ENCODE measurements at regions not wholly inside any gene's neighbourhood (a gene's known extent, or its start where the extent isn't known, plus 50 kb on each side); places are given as distances from the start of the nearest gene placed in this dataset.

GRCh38 chr22:44611880-44612496 lies 90.0 kb upstream of the PRR5 start:
- DNase-seq = no peak

- no peak for DNase-seq
Measured at GRCh38 chr22:44610071-44610470, 91.9 kb upstream of the PRR5 start.

- DNase-seq = no peak
Measured at GRCh38 chr22:44609400-44609988, 92.5 kb upstream of the PRR5 start.

- no peak for DNase-seq
Measured at GRCh38 chr22:44608597-44609399, 93.2 kb upstream of the PRR5 start.

GRCh38 chr22:44606126-44606525 lies 95.9 kb upstream of the PRR5 start:
- DNase-seq = no peak

GRCh38 chr22:44605486-44605885 lies 96.5 kb upstream of the PRR5 start:
- DNase-seq = no peak

- DNase-seq = no peak
Measured at GRCh38 chr22:44604991-44605390, 97.0 kb upstream of the PRR5 start.

GRCh38 chr22:44604455-44604854 lies 97.5 kb upstream of the PRR5 start:
- DNase-seq = no peak

GRCh38 chr22:44603767-44604166 lies 98.2 kb upstream of the PRR5 start:
- no peak for DNase-seq

GRCh38 chr22:44601725-44602124 lies 100.3 kb upstream of the PRR5 start:
- DNase-seq = no peak

GRCh38 chr22:44601189-44601588 lies 100.8 kb upstream of the PRR5 start:
- DNase-seq = no peak

GRCh38 chr22:44600207-44600785 lies 101.7 kb upstream of the PRR5 start:
- DNase-seq = no peak

GRCh38 chr22:44599500-44600140 lies 101.6 kb upstream of the RTL6 start:
- DNase-seq = no peak

- no peak for DNase-seq
Measured at GRCh38 chr22:44599084-44599483, 101.1 kb upstream of the RTL6 start.

- DNase-seq = peak; percentile 94
Measured at GRCh38 chr22:44597616-44598015, 99.6 kb upstream of the RTL6 start.

- DNase-seq = peak; percentile 26
Measured at GRCh38 chr22:44596396-44597125, 98.5 kb upstream of the RTL6 start.

- no peak for DNase-seq
Measured at GRCh38 chr22:44595841-44596341, 97.9 kb upstream of the RTL6 start.

GRCh38 chr22:44594951-44595350 lies 96.9 kb upstream of the RTL6 start:
- DNase-seq = no peak

- DNase-seq = no peak
Measured at GRCh38 chr22:44592824-44593148, 94.8 kb upstream of the RTL6 start.

- no peak for DNase-seq
Measured at GRCh38 chr22:44592126-44592823, 94.2 kb upstream of the RTL6 start.

GRCh38 chr22:44591146-44591790 lies 93.2 kb upstream of the RTL6 start:
- DNase-seq = no peak
